Neural progenitor cell (in vitro differentiated cells): ENCODE measurements at regions not wholly inside any gene's neighbourhood (a gene's known extent, or its start where the extent isn't known, plus 50 kb on each side); places are given as distances from the start of the nearest gene placed in this dataset.

Experiments used
- DNase-seq: peaks from one replicate; pipeline ENCODE4 v3.0.0-alpha.2; 2016; ENCODE audit warnings: low spot score
- H2AFZ ChIP-seq: fragments of 200-600 bp; sonication (generic); replicated peaks from 2 replicates; pipeline ENCODE4 v1.6.1; 2016; ENCODE audit warnings: antibody characterized with exemption
- H3F3A ChIP-seq: fragments of 200-600 bp; sonication (generic); 2 replicates; pipeline ENCODE4 v1.6.1; 2016; ENCODE audit warnings: antibody characterized with exemption, low read depth
- H3K27ac ChIP-seq: fragments of 200-600 bp; sonication (generic); 2 replicates; pipeline ENCODE4 v1.5.1; 2016; ENCODE audit warnings: mild to moderate bottlenecking
- H3K27me3 ChIP-seq: fragments of 200-600 bp; sonication (generic); 2 replicates; pipeline ENCODE4 v1.6.1; 2016; ENCODE audit warnings: mild to moderate bottlenecking, moderate library complexity
- H3K36me3 ChIP-seq: fragments of 200-600 bp; sonication (generic); 2 replicates; pipeline ENCODE4 v1.5.1; 2016
- H3K4me1 ChIP-seq: fragments of 200-600 bp; sonication (generic); 2 replicates; pipeline ENCODE4 v1.6.1; 2016; ENCODE audit warnings: mixed run types
- H3K4me2 ChIP-seq: fragments of 200-600 bp; sonication (generic); 2 replicates; pipeline ENCODE4 v1.6.1; 2016
- H3K4me3 ChIP-seq: fragments of 200-600 bp; sonication (generic); 2 replicates; pipeline ENCODE4 v1.5.1; 2016
- H3K79me2 ChIP-seq: fragments of 200-600 bp; sonication (generic); 2 replicates; pipeline ENCODE4 v1.6.1; 2016; ENCODE audit warnings: low read depth
- H3K9ac ChIP-seq: fragments of 200-600 bp; sonication (generic); 2 replicates; pipeline ENCODE4 v1.6.1; 2016
- H3K9me3 ChIP-seq: fragments of 200-600 bp; sonication (generic); 2 replicates; pipeline ENCODE4 v1.5.1; 2016; ENCODE audit warnings: low read depth
- H4K20me1 ChIP-seq: fragments of 200-600 bp; sonication (generic); 2 replicates; pipeline ENCODE4 v1.6.1; 2016; ENCODE audit warnings: low read depth
- H3K27ac Mint-ChIP-seq: 3 replicates; pipeline ENCODE4 v1.8.0; 2021; ENCODE audit warnings: mixed read lengths
- H3K27me3 Mint-ChIP-seq: 2 replicates; pipeline ENCODE4 v1.8.0; 2022; ENCODE audit warnings: low read depth, mild to moderate bottlenecking, inconsistent platforms, moderate library complexity, mixed read lengths; ENCODE audit not compliant: insufficient read depth
- H3K36me3 Mint-ChIP-seq: 3 replicates; pipeline ENCODE4 v1.8.0; 2021; ENCODE audit warnings: mixed read lengths
- H3K4me1 Mint-ChIP-seq: 3 replicates; pipeline ENCODE4 v1.8.0; 2021; ENCODE audit warnings: mixed read lengths
- H3K4me3 Mint-ChIP-seq: 3 replicates; pipeline ENCODE4 v1.8.0; 2021; ENCODE audit warnings: mild to moderate bottlenecking, moderate library complexity, mixed read lengths
- H3K9me3 Mint-ChIP-seq: 3 replicates; pipeline ENCODE4 v1.8.0; 2020; ENCODE audit warnings: mixed read lengths
- EZH2 ChIP-seq: fragments of 200-600 bp; sonication (generic); IDR thresholded peaks from 2 replicates; pipeline ENCODE4 v1.6.1; 2017; ENCODE audit warnings: antibody characterized with exemption, mild to moderate bottlenecking, moderate library complexity
- EZH2phosphoT487 ChIP-seq: fragments of 200-600 bp; sonication (generic); IDR thresholded peaks from 2 replicates; pipeline ENCODE4 v1.6.1; 2017; ENCODE audit warnings: antibody characterized with exemption
- TF ChIP-seq, protein P1 (sequence below): fragments of 200-600 bp; sonication (generic); IDR thresholded peaks from 2 replicates; pipeline ENCODE4 v1.5.1; 2017; ENCODE audit warnings: antibody characterized with exemption, mild to moderate bottlenecking

DNA sequence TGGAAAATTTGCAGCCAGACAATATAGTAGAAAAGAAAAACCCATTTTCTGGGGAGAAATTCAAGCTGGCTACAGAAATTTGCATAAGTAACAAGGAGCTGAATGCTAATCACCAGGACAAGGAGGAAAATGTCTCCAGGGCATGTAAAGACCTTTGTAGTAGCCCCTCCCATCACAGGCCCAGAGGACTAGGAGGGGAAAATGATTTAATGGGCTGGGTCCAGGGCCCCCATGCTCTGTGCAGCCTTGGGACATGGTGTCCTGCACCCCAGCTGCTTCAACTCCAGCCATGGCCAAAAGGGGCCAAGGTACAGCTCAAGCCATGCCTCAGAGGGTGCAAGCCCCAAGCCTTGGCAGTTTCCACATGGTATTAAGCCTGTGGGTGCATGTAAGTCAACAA lies 197.6 kb upstream of the POU1F1 start:
- no peaks in the 10 kb centered on the region for H4K20me1 ChIP-seq
- no peaks in the 10 kb centered on the region for H3K9me3 ChIP-seq
- no peak for DNase-seq
- no peaks in the 10 kb centered on the region for H3K4me1 ChIP-seq
- TF ChIP-seq EZH2phosphoT487: no peak
- TF ChIP-seq, protein P1, sequence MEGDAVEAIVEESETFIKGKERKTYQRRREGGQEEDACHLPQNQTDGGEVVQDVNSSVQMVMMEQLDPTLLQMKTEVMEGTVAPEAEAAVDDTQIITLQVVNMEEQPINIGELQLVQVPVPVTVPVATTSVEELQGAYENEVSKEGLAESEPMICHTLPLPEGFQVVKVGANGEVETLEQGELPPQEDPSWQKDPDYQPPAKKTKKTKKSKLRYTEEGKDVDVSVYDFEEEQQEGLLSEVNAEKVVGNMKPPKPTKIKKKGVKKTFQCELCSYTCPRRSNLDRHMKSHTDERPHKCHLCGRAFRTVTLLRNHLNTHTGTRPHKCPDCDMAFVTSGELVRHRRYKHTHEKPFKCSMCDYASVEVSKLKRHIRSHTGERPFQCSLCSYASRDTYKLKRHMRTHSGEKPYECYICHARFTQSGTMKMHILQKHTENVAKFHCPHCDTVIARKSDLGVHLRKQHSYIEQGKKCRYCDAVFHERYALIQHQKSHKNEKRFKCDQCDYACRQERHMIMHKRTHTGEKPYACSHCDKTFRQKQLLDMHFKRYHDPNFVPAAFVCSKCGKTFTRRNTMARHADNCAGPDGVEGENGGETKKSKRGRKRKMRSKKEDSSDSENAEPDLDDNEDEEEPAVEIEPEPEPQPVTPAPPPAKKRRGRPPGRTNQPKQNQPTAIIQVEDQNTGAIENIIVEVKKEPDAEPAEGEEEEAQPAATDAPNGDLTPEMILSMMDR: no peak
- no peak for TF ChIP-seq EZH2
- H3K4me2 ChIP-seq: no peak overlapping the region
- H3K79me2 ChIP-seq: no peaks in the 10 kb centered on the region
- Mint-ChIP-seq H3K9me3 (peaks cover 13% of the 10 kb centered on the region), H3K27me3 (no peaks in the 10 kb centered on the region), H3K27ac (no peak overlapping the region), H3K4me3 (no peak overlapping the region), H3K4me1 (no peaks in the 10 kb centered on the region), H3K36me3 (no peaks in the 10 kb centered on the region)
- no peak overlapping the region for H3K27ac ChIP-seq
- no peak overlapping the region for H3K9ac ChIP-seq
- no peaks in the 10 kb centered on the region for H3K36me3 ChIP-seq
- H2AFZ ChIP-seq: no peak overlapping the region
- H3K4me3 ChIP-seq: no peak overlapping the region
- H3F3A ChIP-seq: no peaks in the 10 kb centered on the region
- H3K27me3 ChIP-seq: no peaks in the 10 kb centered on the region

DNA sequence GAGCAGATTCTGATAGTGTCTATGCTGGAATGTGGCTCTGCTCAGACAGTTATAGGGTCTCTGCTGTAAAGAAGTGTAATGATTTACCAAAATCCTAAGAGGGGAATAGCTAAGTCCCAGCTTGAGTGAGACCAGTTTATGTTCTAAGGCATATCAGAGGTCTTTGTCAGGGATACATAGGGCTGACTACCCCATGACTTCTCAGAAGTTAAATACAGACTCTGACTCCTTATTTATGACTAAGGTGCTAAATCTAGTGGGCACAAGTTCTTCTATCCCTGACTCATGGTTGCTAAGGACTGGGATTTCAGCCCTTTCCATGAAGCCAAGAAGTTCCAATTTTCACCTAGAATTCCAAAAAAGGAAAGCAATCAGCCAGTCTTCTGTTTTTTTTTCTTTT lies 192.6 kb upstream of the POU1F1 start:
- H3K4me1 Mint-ChIP-seq: no peaks in the 10 kb centered on the region
- Histone ChIP-seq H3K9me3 (no peaks in the 10 kb centered on the region), H3K79me2 (no peaks in the 10 kb centered on the region), H3K4me2 (no peak overlapping the region), H3K27me3 (no peaks in the 10 kb centered on the region), H3K4me3 (no peak overlapping the region), H4K20me1 (no peaks in the 10 kb centered on the region), H3K27ac (no peak overlapping the region), H3K36me3 (no peaks in the 10 kb centered on the region), H3K4me1 (no peaks in the 10 kb centered on the region), H2AFZ (no peak overlapping the region), H3K9ac (no peak overlapping the region), H3F3A (no peaks in the 10 kb centered on the region)
- no peak overlapping the region for H3K4me3 Mint-ChIP-seq
- no peak overlapping the region for H3K27ac Mint-ChIP-seq
- H3K9me3 Mint-ChIP-seq: peaks cover 15% of the 10 kb centered on the region
- no peaks in the 10 kb centered on the region for H3K27me3 Mint-ChIP-seq
- no peaks in the 10 kb centered on the region for H3K36me3 Mint-ChIP-seq
- TF ChIP-seq EZH2phosphoT487 (no peak), EZH2 (no peak)
- TF ChIP-seq, protein P1: no peak
- no peak for DNase-seq

- Histone ChIP-seq H3K27me3 (no peaks in the 10 kb centered on the region), H3F3A (no peaks in the 10 kb centered on the region), H3K36me3 (no peaks in the 10 kb centered on the region), H3K79me2 (no peaks in the 10 kb centered on the region), H3K27ac (no peak overlapping the region), H3K9me3 (no peaks in the 10 kb centered on the region), H3K4me1 (no peaks in the 10 kb centered on the region), H3K4me3 (no peak overlapping the region), H3K4me2 (no peak overlapping the region), H2AFZ (no peak overlapping the region), H3K9ac (no peak overlapping the region), H4K20me1 (no peaks in the 10 kb centered on the region)
- Mint-ChIP-seq H3K27me3 (no peaks in the 10 kb centered on the region), H3K36me3 (no peaks in the 10 kb centered on the region), H3K4me3 (no peak overlapping the region), H3K4me1 (no peaks in the 10 kb centered on the region), H3K27ac (no peak overlapping the region), H3K9me3 (peaks cover 8% of the 10 kb centered on the region)
- TF ChIP-seq EZH2: no peak
- TF ChIP-seq, protein P1: no peak
- no peak for TF ChIP-seq EZH2phosphoT487
- DNase-seq: no peak
Observed at GRCh38 chr3:87468235-87468634, 191.9 kb upstream of the POU1F1 start.

- no peak overlapping the region for H2AFZ ChIP-seq
- H3K27me3 ChIP-seq: no peaks in the 10 kb centered on the region
- no peak overlapping the region for H3K4me3 ChIP-seq
- H3K9me3 ChIP-seq: no peaks in the 10 kb centered on the region
- no peak overlapping the region for H3K27ac ChIP-seq
- no peak overlapping the region for H3K27ac Mint-ChIP-seq
- peaks cover 7% of the 10 kb centered on the region for H3K4me1 ChIP-seq
- no peaks in the 10 kb centered on the region for H3K27me3 Mint-ChIP-seq
- H3K9ac ChIP-seq: no peak overlapping the region
- H3K4me3 Mint-ChIP-seq: no peak overlapping the region
- no peaks in the 10 kb centered on the region for H3K79me2 ChIP-seq
- TF ChIP-seq, protein P1: no peak
- no peak for TF ChIP-seq EZH2phosphoT487
- TF ChIP-seq EZH2: no peak
- no peaks in the 10 kb centered on the region for H3K36me3 Mint-ChIP-seq
- peaks cover 6% of the 10 kb centered on the region for H3K4me1 Mint-ChIP-seq
- peaks cover 8% of the 10 kb centered on the region for H3F3A ChIP-seq
- H3K9me3 Mint-ChIP-seq: peaks cover 5% of the 10 kb centered on the region
- no peak overlapping the region for H3K4me2 ChIP-seq
- H3K36me3 ChIP-seq: no peaks in the 10 kb centered on the region
- no peaks in the 10 kb centered on the region for H4K20me1 ChIP-seq
- no peak for DNase-seq
Observed at GRCh38 chr3:87462228-87462627, 185.8 kb upstream of the POU1F1 start.
